GM19324 (cell line): ENCODE measurements at regions not wholly inside any gene's neighbourhood (a gene's known extent, or its start where the extent isn't known, plus 50 kb on each side); places are given as distances from the start of the nearest gene placed in this dataset.

Source experiments
- ATAC-seq: cut with Tn5 transposase; IDR thresholded peaks from one replicate; pipeline ENCODE4 v1.9.1; 2021; ENCODE audit warnings: mild to moderate bottlenecking, moderate library complexity; ENCODE audit not compliant: unreplicated experiment, low FRiP score

DNA sequence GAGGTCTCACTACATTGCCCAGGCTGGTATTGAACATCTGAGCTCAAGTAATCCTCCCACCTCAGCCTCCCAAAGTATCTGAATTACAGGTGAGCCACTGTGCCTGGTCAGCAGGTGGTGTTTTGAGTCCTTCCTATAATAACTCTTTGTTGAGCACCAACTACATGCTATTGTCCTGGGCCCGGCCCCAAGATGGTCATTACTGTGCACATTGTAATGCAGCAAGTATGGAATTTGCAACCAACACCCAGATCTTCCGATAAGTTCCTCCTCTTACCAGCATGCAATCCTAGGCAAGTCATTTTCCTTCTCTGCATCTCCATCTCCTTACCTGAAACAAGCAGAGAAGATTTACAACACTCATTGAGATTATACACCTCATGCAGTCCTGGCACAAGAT lies 510.3 kb upstream of the KLF4 start:
- ATAC-seq: no peak

DNA sequence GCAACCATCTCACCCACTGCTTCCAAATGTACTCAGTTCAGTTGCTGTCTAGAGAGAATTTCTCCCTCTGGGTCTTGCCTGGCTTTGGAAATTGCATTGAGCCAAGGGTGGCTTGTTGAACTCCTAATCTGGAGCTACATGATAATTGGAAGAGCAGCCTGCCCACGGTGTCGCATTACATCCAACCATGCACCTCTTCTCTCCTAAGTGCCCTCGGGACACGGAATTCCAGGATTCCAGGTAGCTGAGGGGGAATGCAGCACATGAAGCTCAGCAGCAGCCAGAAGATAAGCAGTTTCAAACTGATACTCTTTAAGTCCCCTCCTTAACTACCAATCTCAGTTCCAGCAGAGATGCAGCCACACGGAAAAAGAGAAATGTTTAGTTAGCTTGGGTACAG lies 509.4 kb upstream of the KLF4 start:
- no peak for ATAC-seq

DNA sequence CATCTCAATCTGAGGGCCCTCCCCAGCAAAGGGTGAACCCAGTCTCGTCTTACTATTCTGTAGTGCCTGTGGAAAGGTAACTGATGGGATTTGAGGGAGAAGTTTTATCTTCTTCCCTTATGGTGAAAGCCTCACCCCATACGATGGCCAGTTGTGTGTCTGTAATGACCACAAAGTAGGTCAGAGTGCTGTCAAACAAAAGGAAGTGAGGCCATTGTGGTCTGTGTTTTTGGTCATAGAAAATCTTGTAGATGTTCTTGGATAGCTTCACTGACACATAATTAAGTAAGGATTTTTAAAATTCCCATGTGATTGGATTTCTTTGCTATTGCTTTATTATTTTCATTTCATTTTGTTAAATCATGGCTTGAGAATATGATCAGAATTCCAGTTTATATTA lies 505.1 kb upstream of the KLF4 start:
- ATAC-seq: no peak

DNA sequence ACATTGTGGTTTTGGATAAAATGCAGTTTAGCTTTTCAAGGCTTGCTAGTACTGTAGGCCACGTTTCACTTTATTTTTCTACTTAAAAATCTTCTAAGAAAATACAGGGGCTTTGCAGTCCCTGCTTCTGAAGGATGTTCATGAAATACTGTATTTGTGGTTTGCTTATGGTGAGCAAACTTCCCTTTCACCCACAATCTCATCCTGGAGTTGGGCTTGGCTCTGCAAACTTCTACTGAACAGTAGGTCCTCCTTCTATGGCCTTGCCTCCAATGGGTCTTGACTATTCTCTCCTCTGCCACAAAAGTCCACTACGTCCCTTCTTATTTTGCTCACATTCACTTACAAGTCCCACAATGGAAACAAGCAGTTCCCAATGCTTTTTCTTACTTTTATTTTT lies 502.7 kb upstream of the KLF4 start:
- ATAC-seq: no peak

DNA sequence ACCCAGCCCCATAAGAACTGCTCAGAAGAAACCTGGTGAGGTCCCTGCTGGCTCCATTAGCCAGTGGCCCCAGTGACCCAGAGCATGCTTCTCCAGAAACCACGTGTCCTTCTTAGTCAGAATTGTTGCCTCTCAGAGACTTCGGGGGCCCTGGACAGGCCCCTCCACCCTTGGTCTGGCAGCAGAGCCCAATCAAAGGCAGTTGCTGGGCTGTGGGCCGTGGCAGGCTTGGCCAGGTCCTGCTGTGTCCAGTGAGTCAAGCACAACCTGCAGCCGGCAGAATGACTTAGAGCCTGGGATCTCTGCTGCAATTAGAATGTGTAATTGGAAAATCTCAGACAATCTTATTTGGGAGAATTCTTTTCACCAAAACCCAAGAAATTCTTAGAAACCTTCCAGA lies 502.0 kb upstream of the KLF4 start:
- ATAC-seq: no peak

DNA sequence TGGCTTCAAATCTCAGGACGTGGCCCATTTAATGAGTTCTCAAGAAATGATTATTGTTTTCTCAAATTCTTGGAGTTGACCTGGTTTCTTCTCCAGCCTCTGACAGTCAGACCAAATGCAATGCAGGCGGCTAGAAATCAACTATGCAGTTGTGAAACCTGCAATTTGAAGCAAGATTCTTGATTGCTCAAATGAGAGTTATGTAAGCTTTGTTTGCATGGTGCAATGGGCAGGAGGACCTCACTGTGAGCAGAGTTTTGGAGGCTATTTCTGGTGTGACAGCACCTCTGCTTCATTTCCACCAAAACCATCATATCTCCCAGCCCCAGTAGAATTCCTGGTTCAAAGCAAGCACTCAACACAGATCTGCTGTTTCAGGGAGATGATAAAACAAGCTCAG lies 500.0 kb upstream of the KLF4 start:
- no peak for ATAC-seq

DNA sequence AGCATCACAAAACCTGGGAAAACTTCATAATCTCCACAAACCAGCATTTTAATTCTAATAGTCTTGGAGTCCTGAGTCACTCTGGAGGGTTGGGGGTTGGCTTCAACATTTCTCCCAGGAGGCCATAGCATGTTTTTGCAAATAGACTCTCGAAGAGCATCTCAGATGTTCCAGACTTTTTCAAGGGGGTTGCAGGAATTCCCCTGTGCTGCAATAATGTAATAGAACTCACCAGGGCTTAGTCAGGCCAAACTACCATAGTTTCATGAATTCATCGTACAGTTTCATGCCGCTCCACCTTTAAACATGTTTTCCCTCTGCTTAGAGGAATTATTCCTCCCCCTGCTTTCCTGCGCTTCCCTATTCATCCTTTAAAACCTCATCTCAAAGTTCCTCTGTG lies 499.5 kb upstream of the KLF4 start:
- ATAC-seq: no peak

DNA sequence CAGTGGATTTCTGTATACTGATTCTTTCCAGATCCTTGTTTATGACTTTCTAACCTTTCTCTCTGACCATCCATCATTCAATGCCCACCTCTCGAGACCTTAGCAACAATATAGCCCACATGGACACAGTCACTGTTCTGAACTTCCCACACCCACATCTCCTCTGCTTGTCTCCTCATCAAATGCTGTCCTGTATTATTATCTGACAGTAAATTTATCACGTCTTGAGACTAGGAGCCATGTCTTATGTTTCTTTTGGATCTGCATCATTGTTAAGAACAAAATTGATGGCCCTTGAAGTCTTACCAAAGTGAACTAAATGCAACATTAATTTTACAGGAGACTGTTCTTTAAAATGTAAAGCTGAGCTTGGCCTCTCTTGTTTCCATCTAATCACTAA lies 495.4 kb upstream of the KLF4 start:
- ATAC-seq: no peak

DNA sequence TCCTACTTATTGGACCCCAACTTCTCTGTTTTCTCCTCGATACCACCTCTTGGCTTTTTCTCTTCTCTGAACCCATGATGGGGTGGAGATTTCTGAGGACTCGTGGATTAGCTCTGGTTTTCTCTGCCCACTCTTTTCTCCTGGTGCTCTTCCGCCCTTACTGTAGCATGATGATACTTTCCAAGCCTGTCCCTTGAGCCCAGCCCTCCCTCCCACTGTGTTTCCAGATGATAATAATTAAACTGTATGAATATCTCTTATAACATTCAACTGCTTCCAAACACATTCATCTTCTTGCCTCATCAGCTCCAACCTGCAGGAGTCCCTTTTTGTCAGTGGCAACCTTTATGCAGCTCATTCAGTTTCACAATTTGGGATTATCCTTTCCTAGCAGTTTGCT lies 494.2 kb upstream of the KLF4 start:
- ATAC-seq: no peak

DNA sequence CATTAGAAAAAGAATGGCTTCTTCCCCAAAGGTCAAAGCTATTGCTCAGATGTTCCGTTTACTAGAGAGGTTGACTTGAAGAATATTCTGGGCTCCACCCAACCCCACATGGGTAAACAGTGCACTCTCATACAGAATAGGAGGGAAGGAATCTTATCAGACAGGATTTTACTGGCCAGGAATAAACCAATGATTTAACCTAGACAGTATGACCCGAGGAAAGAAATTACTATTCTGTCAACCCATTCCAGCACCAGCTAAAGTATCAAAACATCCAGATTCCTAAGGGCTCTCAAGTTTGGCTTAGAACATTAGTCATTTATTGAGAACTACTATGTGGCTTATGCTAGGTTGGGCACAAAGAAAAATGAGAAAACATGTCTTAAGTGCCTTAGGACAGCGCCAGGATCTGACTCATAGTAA lies 493.6 kb upstream of the KLF4 start:
- no peak for ATAC-seq

DNA sequence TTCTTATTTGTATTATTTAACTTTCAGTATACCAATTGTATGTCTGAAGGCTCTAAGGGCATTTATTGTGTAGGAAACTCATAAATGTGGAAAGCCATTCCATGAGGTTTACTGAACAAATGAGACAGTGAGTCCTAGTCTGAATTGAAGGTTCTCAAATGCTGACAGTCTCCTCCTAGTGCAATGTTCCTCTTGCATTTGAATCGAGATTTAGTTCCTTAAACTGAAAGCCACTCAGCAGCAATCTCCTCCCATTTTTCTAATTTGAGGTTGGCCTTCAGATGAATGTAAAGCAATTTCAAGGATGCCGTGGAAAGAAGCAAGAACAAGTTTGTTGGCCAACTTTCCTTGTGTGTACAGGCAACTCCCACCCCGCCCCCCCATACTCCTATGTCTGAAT lies 493.2 kb upstream of the KLF4 start:
- no peak for ATAC-seq

DNA sequence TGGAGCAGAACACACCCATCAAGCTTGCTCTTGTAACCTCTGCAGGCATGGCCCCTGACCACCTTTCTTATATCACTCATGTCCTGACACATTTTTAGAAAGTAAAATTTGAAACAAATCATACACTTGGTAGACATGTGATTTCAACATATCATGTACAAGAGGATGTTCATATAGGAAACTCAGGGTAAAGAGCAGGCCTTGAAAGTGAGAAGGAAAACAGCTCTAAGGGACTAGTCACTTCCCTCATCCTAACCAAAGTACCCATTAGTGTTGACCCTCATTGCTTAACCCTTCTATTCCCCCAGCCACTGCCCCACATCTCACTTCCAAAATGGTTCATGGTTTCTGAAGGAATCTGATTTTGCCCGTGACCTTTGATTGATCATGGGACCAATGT lies 492.4 kb upstream of the KLF4 start:
- ATAC-seq: no peak

DNA sequence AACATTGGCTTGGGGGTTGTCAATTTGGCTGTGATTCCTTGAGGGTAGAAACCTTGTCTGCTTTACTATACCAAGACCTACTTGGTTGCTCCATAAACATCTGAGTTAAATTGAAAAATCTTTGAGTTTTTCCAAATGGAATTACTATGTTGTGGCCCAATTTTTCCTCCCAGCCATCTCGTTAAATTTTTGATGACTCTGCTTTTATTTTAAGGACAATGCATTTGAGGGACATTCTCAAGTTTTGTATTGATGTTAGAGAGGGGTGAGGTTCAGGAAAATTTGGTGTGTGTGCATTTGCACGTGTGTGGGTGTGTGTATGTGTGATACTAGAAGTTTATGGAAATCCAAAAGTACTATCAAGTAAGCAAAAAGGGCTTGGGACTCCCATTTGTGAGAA lies 491.4 kb upstream of the KLF4 start:
- ATAC-seq: no peak

DNA sequence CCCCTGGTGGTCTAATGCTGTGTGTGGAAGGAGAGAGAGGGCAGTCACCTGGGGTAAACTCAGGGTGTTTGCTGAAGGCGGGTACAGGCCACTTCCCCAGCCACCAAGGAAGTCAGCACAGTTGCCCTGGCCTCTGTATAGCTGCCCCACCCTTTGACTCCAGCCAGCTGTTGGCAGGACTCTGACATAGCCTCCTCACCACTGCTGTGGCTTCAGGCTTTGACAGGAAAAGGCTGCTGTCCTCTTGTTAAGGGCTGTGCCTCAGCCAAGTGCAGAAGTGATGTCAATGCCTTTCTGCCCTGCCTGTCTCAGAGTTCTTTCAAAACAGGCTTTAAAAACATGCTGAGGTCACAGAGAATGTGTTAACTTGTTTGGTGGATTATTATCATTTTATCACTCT lies 487.2 kb upstream of the KLF4 start:
- no peak for ATAC-seq

DNA sequence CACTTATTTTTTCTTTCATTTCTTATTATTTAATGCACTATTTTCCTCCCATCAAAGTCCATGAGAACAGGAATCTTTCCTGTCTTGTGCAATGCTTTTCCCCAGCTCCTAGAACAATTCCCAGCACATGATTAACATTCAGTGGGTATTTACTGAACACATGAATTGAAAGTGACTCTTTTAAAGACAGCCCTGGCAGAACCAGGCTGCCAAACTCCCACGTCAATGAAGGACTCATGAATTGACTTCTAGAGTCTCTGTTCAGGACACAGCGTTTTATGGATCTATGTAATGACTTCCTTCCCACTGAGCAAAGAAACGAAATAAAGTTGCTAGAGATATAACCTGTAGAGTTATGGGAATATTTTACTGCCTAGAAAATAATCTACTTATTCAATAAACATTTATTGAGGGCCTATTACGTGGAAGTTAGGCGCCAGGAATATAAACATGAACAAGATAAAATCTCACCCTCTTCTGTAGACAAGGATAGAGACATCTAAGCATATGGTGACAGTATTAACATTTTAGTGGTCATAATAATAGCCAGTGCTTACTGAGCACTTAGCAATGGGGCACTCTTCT lies 485.9 kb upstream of the KLF4 start:
- ATAC-seq: no peak

DNA sequence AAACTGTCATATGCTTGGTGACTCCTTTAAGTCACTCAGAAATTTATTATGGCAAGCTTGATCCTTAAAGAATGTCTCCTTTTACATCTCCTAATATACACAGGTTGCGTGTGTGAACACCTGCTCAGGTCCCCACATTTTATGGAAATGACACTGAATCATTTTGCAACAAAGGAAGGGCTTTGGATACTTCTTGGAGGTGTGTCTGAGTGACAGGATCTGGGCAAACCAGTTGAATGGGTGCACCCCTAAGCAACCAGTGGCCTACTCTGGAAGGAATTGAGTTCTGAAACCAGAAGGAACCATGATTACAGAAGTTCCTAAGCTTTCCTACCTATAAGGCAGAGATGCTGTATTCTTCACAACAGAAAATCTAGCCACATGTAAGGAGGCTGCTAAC lies 483.9 kb upstream of the KLF4 start:
- ATAC-seq: no peak

DNA sequence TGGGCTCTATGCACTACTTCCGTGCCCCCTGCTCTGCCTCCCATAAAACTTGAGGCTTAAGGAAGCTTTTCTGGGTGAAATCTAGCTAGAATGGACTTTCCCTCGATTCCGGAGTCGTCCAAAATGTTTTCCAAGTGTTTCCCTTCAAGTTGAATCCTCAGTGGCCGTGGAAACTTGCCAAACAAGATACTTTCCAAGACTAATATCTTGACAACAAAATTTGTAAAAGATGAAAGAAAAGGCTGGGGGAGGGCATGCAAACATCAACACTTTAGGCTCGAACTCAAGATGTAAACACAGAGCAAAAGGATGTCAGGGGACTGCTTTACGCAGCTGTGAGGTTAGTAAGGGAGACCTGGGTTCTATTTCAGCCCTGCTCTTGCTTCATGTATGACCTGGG lies 482.8 kb upstream of the KLF4 start:
- ATAC-seq: no peak

DNA sequence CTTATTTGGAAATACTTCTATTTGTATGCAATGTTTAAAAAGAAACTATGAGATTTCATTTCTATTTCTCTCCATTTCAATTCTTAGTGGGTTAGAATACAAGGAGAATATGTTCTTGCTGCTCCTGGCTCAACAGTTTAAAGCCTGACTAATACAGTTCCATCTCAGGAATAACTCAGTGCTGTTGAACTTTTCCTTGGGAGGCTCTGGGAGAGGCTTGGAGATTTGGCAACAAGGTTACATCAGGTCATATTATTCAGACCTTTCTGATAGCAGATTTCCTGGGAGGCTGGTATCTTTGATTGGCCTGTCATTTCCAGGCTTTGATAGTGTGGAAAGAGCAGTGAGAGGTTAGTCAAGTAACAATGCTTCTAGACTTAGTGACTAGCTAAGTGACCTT lies 481.7 kb upstream of the KLF4 start:
- ATAC-seq: no peak

DNA sequence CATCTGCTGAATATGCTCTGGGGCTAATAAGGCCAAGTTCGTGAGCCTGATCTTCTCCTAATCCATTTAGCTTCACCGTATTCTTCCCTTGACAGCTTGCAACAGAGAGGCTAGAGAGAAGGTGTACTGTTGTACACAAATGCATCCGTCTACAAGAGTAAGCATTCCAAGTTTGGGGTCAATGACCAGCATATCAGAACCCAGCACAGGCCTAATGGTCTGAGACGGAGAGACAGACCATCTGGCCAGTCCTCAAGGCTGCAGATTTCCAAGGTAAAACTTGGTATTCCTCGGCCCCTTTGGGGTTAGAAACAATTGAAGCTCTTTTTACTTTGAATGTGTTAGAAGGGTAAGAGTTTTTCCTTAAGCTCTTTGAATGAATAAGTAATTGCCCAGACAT lies 481.2 kb upstream of the KLF4 start:
- ATAC-seq: no peak

DNA sequence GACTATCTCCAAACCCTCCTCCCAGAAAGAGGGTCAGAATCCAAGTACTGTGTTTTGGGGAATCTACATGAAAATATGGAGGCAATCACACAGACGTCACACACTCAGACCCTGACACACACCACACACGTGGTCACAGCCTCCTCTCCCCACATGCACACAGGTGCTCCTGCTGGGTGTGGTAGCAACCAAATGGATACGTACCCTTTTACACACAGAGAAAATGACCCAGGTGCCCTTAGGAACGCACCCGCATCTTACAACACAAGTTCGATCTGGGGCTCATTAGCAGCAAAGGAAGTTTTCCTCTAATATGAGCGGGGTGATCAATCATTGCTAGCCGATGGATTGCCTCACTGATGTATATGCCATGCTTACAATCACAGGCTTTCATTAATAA lies 480.2 kb upstream of the KLF4 start:
- no peak for ATAC-seq

DNA sequence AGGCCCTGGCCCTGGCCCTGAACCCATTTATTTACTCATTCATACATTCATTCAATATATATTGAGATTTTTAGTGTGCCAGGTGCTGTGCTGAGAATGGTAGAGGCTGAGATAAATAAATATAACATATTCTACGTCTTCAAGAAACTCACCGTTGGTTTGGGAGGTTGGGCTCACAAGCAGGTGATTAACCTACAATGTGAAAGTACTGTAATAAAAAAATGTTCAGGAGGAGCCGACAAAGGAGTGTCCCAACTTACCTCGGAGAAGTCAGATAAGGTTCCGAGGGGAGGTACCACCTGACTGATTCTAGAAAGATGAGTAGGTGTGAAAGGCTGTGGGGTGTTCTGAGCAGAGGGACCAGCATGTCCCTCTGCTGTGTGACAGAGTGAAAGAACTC lies 479.6 kb upstream of the KLF4 start:
- ATAC-seq: no peak

DNA sequence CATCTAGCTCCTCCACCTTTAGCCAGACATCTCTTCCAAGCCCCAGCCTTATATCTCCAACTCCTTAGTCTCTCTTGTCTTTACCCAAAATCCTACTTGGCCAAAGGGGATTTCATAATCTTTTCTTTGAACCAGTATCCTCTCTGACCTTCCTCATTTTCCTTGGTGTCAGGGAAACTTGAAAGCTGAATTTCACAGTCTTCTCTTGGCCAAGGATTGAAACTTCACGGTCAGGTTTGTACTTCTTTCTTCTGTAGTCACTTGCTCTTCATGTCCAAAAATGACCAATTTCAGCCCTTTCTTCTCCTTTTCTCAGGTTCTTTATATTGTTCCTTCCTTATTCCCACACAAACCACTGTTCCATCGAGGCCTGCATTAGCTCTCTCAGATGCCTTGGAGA lies 473.7 kb upstream of the KLF4 start:
- ATAC-seq: no peak

DNA sequence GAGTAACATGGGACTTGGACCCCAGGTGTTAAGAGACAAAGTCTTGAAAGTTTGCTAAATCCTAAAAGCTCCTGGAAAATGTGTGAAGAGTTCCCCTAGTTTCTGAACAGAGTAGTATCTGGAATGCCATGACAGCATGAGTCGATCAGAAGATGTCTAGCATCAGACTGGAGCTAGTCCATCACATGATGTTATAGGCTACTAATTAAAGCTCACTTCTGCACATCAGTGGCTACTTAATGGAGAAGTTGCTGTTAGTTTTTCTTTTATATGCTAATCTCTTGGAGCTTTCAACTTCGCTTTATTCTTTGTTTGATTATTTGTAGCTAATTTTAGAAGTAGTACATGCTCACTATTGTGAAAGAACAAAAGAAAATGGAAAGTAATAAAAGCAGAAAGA lies 471.3 kb upstream of the KLF4 start:
- ATAC-seq: no peak
